ENCODE measurements at regions not wholly inside any gene's neighbourhood (a gene's known extent, or its start where the extent isn't known, plus 50 kb on each side); places are given as distances from the start of the nearest gene placed in this dataset.
A peak's percentile ranks its signal among the peaks of the same experiment; 100 is the strongest.

DNA sequence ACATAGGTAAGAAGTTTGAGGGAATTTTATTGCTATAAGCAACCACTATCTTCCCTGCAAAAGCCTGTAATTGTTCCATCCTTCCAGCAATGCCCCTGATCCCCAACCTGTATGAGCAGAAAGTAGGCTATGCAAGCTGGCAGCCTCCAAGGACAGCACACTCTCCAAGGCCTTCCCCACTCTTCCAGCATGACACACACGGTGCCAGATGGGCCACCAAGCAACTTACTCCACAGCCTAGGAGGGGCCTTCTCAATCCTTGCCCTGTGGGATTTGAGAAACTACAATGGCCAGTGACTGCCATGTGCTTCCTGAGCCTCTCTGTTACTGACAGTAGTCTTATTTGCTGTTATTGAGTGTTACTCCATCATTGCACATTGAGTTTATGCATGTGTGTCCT lies 137.5 kb downstream of the ACTR3 start:
- Mint-ChIP-seq H3K9me3 (ENCODE audit: unreplicated experiment) (no peaks in the 10 kb centered on the region), H3K36me3 (ENCODE audit: unreplicated experiment) (no peaks in the 10 kb centered on the region), H3K27ac (ENCODE audit: unreplicated experiment) (no peak overlapping the region), H3K4me3 (ENCODE audit: unreplicated experiment) (no peak overlapping the region), H3K4me1 (ENCODE audit: low read depth, unreplicated experiment) (peaks cover 4% of the 10 kb centered on the region), H3K27me3 (ENCODE audit: unreplicated experiment) (no peaks in the 10 kb centered on the region)
- peak; percentile 20 for DNase-seq
- no peak for TF ChIP-seq CTCF (IDR thresholded peaks at IDR 0.05; ENCODE audit: partially characterized antibody, unreplicated experiment)

GRCh38 chr2:114031605-114032505 lies 142.0 kb downstream of the ACTR3 start:
- H3K27me3 Mint-ChIP-seq (ENCODE audit: unreplicated experiment) = no peaks in the 10 kb centered on the region
- no peak for TF ChIP-seq CTCF (IDR thresholded peaks at IDR 0.05; ENCODE audit: partially characterized antibody, unreplicated experiment)
- H3K27ac Mint-ChIP-seq (ENCODE audit: unreplicated experiment) = no peak overlapping the region
- peaks cover 1% of the 10 kb centered on the region for H3K9me3 Mint-ChIP-seq (ENCODE audit: unreplicated experiment)
- DNase-seq = no peak
- H3K36me3 Mint-ChIP-seq (ENCODE audit: unreplicated experiment) = no peaks in the 10 kb centered on the region
- H3K4me1 Mint-ChIP-seq (ENCODE audit: low read depth, unreplicated experiment) = peaks cover 4% of the 10 kb centered on the region
- H3K4me3 Mint-ChIP-seq (ENCODE audit: unreplicated experiment) = no peak overlapping the region

DNA sequence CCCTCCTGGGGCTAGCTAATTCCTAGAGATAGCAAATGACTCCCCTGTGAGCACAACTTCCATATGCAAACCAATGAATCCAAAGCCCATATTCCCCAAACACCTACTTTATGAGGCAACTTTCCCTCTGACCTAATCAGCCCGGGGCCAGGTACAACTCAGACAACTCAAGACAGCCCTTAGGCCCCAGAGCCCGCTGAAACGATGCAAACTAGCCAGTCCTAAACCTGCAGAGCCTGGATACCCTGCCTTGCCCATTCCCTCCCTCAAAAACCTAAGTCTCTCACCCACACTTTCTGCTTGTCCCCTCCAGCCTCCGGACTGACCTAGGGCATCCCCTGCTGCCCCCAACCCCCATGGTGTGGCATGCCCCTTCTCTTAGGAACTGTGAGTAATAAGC lies 142.8 kb downstream of the ACTR3 start:
- no peak overlapping the region for H3K27ac Mint-ChIP-seq (ENCODE audit: unreplicated experiment)
- H3K27me3 Mint-ChIP-seq (ENCODE audit: unreplicated experiment) = no peaks in the 10 kb centered on the region
- H3K9me3 Mint-ChIP-seq (ENCODE audit: unreplicated experiment) = peaks cover 1% of the 10 kb centered on the region
- no peak overlapping the region for H3K4me3 Mint-ChIP-seq (ENCODE audit: unreplicated experiment)
- DNase-seq = no peak
- no peak for TF ChIP-seq CTCF (IDR thresholded peaks at IDR 0.05; ENCODE audit: partially characterized antibody, unreplicated experiment)
- no peaks in the 10 kb centered on the region for H3K36me3 Mint-ChIP-seq (ENCODE audit: unreplicated experiment)
- H3K4me1 Mint-ChIP-seq (ENCODE audit: low read depth, unreplicated experiment) = peaks cover under 1% of the 10 kb centered on the region

- Mint-ChIP-seq H3K27me3 (ENCODE audit: unreplicated experiment) (no peaks in the 10 kb centered on the region), H3K36me3 (ENCODE audit: unreplicated experiment) (no peaks in the 10 kb centered on the region), H3K27ac (ENCODE audit: unreplicated experiment) (no peak overlapping the region), H3K4me3 (ENCODE audit: unreplicated experiment) (no peak overlapping the region), H3K4me1 (ENCODE audit: low read depth, unreplicated experiment) (no peaks in the 10 kb centered on the region), H3K9me3 (ENCODE audit: unreplicated experiment) (peaks cover 1% of the 10 kb centered on the region)
- no peak for TF ChIP-seq CTCF (IDR thresholded peaks at IDR 0.05; ENCODE audit: partially characterized antibody, unreplicated experiment)
- no peak for DNase-seq
These were observed 144.9 kb downstream of the ACTR3 start for GRCh38 chr2:114034742-114035141.

GRCh38 chr2:114038710-114039109 lies 148.8 kb downstream of the ACTR3 start:
- no peaks in the 10 kb centered on the region for H3K27me3 Mint-ChIP-seq (ENCODE audit: unreplicated experiment)
- no peaks in the 10 kb centered on the region for H3K9me3 Mint-ChIP-seq (ENCODE audit: unreplicated experiment)
- no peaks in the 10 kb centered on the region for H3K36me3 Mint-ChIP-seq (ENCODE audit: unreplicated experiment)
- no peaks in the 10 kb centered on the region for H3K4me1 Mint-ChIP-seq (ENCODE audit: low read depth, unreplicated experiment)
- DNase-seq = no peak
- H3K4me3 Mint-ChIP-seq (ENCODE audit: unreplicated experiment) = no peak overlapping the region
- no peak for TF ChIP-seq CTCF (IDR thresholded peaks at IDR 0.05; ENCODE audit: partially characterized antibody, unreplicated experiment)
- H3K27ac Mint-ChIP-seq (ENCODE audit: unreplicated experiment) = no peak overlapping the region

Measured in glutamatergic neuron (in vitro differentiated cells).